Cardiac fibroblast (primary cell): ENCODE measurements at regions not wholly inside any gene's neighbourhood (a gene's known extent, or its start where the extent isn't known, plus 50 kb on each side); places are given as distances from the start of the nearest gene placed in this dataset.
"Not testable (repeated sequence)": the region's sequence is repeated elsewhere in the genome, so short reads cannot be mapped to it uniquely, and the experiment has no call there.

ENCODE experiments used
- DNase-seq, 2 donors: peaks; one replicate each; pipeline versions ENCODE4 v3.0.0 to v3.0.0-alpha.2; 2010; ENCODE audit warnings: low read depth in 2 of 2
- H3K4me3 ChIP-seq, 2 donors: replicated peaks in 1 of 2; 1 replicate in 1 of 2; 2 replicates in 1 of 2; pipeline ENCODE4 v1.5.1; 2011; ENCODE audit warnings: low read depth in 2 of 2, low read length in 2 of 2, mild to moderate bottlenecking in 2 of 2, moderate library complexity in 1 of 2
- TF ChIP-seq, protein P1 (sequence below): IDR thresholded peaks from one replicate; pipeline ENCODE4 v1.5.1; 2011; ENCODE audit warnings: low read depth, mild to moderate bottlenecking, low read length, inconsistent platforms

DNA sequence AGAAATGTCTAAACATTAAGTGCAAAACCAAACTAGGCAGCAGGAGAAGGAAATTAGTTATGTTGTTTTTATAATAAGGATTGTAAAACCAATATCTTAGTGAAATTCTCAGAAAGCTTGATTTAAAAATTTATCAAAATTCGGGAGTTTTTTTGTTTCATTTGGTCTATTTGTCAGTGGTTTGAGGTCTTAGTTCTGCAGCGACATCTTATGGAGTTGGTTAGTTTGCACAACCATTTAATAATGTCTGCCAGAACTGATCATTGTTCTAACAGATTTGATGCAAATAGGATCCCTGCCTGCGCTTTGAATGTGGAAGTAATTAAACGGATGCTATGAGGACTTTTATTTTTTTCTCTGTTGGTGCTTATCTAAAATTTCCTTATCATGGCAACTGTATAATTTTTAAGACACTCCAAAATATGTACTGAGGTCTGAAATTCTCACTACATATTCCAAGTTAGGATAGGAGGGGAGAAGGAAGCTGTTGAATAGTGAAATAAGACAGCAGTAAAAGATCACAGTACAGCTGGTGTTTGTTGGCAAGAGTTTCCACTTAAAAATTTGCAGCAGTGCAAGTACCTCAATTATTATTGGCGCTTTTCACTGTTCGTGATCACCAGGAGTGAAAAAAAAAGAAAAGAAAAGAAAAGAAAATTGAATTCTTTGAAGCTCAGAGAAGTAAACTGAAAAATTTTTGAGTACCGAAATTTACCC, 2521.4 kb downstream of the ARAP2 start:
- TF ChIP-seq, protein P1, sequence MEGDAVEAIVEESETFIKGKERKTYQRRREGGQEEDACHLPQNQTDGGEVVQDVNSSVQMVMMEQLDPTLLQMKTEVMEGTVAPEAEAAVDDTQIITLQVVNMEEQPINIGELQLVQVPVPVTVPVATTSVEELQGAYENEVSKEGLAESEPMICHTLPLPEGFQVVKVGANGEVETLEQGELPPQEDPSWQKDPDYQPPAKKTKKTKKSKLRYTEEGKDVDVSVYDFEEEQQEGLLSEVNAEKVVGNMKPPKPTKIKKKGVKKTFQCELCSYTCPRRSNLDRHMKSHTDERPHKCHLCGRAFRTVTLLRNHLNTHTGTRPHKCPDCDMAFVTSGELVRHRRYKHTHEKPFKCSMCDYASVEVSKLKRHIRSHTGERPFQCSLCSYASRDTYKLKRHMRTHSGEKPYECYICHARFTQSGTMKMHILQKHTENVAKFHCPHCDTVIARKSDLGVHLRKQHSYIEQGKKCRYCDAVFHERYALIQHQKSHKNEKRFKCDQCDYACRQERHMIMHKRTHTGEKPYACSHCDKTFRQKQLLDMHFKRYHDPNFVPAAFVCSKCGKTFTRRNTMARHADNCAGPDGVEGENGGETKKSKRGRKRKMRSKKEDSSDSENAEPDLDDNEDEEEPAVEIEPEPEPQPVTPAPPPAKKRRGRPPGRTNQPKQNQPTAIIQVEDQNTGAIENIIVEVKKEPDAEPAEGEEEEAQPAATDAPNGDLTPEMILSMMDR, result peak; percentile 33
- peak; percentile 71 to 81 for DNase-seq
- H3K4me3 ChIP-seq, result no peak overlapping the region

DNA sequence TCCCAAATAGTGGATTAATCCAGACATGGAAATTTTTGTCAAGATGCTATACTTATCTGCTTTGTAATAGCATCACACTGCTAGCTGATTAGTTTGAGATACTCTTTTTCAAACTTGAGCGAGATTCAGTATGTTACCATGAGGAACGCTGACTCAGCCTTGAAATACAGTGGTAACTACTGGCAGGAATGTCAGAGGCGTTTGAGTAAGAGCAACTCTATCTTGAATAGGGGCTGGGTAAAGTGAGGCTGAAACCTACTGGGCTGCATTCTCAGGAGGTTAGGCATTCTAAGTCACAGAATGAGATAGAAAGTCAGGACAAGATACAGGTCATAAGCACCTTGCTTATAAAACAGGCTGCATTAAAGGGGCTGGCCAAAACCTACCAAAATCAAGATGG, 2519.6 kb downstream of the ARAP2 start:
- TF ChIP-seq, protein P1, result peak; percentile 0
- DNase-seq, result peak; percentile 31
- no peak overlapping the region for H3K4me3 ChIP-seq

DNA sequence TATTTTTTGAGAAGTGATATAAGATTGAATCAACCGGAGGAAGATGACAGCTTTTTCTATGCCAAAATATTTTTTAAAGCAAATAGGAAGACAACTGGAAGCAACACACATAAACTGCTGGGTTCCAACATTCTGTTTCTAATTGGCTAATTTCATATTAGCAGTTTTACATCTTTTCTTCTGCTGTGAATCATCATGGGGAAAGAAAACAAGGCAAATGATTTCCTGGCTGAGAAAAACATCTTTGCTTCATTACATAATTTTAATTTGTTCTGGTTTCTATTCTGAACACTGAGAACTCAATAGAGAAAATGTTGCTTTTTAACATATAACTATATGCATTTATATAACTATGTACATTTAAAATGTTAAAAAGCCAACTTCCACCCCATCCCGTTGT, 2518.5 kb downstream of the ARAP2 start:
- H3K4me3 ChIP-seq, result no peak overlapping the region
- TF ChIP-seq, protein P1, result no peak
- DNase-seq, result no peak

DNA sequence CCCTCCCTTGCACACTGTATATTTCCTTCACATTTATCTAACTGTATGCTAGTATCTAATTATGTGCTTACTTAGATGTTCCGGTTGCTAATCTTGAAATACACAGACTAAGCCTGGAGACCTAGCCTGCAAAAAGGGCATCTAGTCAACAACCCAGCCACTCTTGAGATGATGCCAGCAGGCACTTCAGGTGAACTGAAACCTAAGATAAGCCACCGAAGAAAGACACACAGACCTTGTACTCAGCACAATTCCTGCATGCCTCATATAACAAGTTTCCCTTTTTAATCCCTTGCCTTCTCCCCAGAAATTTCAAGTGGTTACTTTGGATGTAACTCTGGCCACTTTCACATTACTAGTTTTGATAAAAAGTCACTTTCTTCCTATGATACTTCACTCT, 2506.6 kb downstream of the ARAP2 start:
- TF ChIP-seq, protein P1, result no peak
- H3K4me3 ChIP-seq, result no peak overlapping the region
- no peak for DNase-seq

DNA sequence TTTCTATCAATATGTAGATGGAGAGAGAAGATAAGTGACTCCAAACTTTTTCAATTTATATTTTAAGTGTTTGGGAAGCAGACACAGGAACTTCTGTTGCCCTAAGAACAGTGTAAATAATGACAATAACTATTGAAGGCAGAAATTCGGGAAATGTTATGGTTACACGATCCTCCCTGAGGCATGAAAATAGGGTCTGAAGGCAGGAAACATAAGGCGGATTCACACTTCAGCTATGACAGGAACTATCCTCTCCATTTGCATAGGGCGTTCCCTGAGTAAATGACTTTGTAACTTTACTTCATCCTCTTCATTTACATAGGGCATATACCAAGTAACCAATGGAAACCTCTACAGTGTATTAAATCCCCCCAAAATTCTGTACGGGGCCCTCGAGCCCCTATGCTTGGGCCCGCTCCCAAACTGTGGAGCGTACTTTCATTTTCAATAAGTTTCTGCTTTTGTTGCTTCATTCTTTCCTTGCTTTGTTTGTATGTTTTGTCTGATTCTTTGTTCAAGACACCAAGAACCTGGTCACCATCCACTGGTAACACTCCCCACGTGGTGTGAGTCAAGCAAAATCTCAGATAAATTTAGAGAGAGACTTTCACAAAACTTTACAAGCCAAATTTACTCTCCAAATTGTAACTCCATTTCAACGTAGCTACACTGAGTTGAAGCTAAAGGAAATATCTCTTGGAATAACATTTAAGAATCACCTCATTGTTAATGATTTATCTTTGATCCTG, 2504.3 kb downstream of the ARAP2 start:
- H3K4me3 ChIP-seq, result no peak overlapping the region
- TF ChIP-seq, protein P1, result no peak
- DNase-seq, result no peak

DNA sequence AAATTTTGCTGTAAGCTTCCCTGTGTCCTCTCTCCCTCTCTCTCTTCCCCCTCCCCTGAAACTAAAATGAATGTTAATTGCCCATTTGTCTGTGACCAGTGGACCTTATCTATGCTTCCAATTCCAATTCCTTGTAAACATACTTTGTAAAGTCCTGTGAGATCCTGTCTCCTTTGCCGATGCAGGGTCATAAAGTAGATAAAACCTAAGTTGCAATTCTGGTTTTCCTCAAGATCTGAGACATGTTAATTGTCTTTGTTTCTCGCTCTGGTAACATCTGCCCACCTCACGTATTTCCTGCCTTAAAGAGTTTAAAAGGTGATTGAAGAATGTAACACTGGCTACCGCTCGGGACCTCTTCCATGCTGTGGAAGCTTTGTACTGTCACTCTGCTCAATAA, 2503.4 kb downstream of the ARAP2 start:
- DNase-seq, H3K4me3 ChIP-seq: not testable (repeated sequence)

DNA sequence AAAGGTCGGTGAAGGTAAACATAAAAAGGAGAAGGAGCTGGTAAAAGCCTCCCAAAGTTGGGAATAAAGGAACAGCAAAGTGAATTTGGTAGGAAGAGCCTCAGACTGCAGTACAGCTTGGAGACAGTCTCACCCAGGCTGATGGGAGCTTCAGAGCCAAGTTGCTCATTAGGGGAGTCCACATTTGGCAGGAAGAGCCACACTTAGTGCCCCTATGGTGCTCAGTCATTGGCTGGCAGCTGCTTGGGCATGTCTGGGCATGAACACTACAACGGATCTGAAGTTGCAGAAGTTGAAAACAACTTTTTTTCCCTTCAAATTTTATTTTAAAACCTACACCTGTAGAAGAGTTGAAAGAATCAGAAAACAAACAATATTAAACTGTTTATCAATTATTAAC, 2497.3 kb downstream of the ARAP2 start:
- TF ChIP-seq, protein P1, result no peak
- peak in 1 of 2 donors; percentile 6 for DNase-seq
- no peak overlapping the region for H3K4me3 ChIP-seq
